CD4-positive, alpha-beta T cell (primary cell): ENCODE measurements at regions not wholly inside any gene's neighbourhood (a gene's known extent, or its start where the extent isn't known, plus 50 kb on each side); places are given as distances from the start of the nearest gene placed in this dataset.

Source experiments
- ATAC-seq: fragments of 200-7000 bp; cut with Tn5 transposase; one replicate; pipeline ENCODE4 v1.10.0; 2022; ENCODE audit warnings: mild to moderate bottlenecking; ENCODE audit not compliant: poor library complexity
- CTCF ChIA-PET: fragments of 350-600 bp; sonication (Branson Sonifier 250); formaldehyde crosslinking; loops from one replicate; lab custom pipeline; 2021; ENCODE audit warnings: antibody characterized with exemption, inconsistent platforms; lab: Charles Lee
- POLR2A ChIA-PET: fragments of 350-600 bp; sonication (Branson Sonifier 250); formaldehyde crosslinking; loops from one replicate; lab custom pipeline; 2021; ENCODE audit warnings: antibody characterized with exemption, inconsistent platforms; lab: Charles Lee
- DNase-seq, 14 experiments: peaks; one replicate each; pipeline ENCODE4 v3.0.0-alpha.2; 2013 to 2020; ENCODE audit warnings: mixed read lengths in 2 of 14
- H3K27ac ChIP-seq, 2 donors: one replicate each; pipeline versions ENCODE4 v1.5.1 to v1.7.0; 2013; ENCODE audit warnings: low read length in 2 of 2, low read depth in 1 of 2, mild to moderate bottlenecking in 1 of 2
- H3K27me3 ChIP-seq, 2 experiments: 1 replicate in 1 of 2; 2 replicates in 1 of 2; pipeline versions ENCODE4 v1.6.1 to v1.7.0; 2013; ENCODE audit warnings: low read length in 2 of 2, control low read depth in 1 of 2, mild to moderate bottlenecking in 1 of 2, moderate library complexity in 1 of 2; ENCODE audit not compliant: insufficient read depth in 2 of 2, control insufficient read depth in 1 of 2
- H3K36me3 ChIP-seq: one replicate; pipeline ENCODE4 v1.6.1; 2013; ENCODE audit warnings: low read length, control low read depth; ENCODE audit not compliant: insufficient read depth
- H3K4me1 ChIP-seq: one replicate; pipeline ENCODE4 v1.6.1; 2013; ENCODE audit warnings: low read length, control low read depth; ENCODE audit not compliant: insufficient read depth
- H3K4me3 ChIP-seq: one replicate; pipeline ENCODE4 v1.5.1; 2013; ENCODE audit warnings: mild to moderate bottlenecking, low read length, moderate library complexity
- H3K9me3 ChIP-seq, 2 experiments: 1 replicate in 1 of 2; 2 replicates in 1 of 2; pipeline versions ENCODE4 v1.6.1 to v1.7.0; 2013; ENCODE audit warnings: low read length in 2 of 2, mild to moderate bottlenecking in 2 of 2, control low read depth in 1 of 2, moderate library complexity in 1 of 2; ENCODE audit not compliant: control insufficient read depth in 1 of 2, insufficient read depth in 1 of 2
- H3K27ac Mint-ChIP-seq: one replicate; pipeline ENCODE4 v1.8.0; 2020; ENCODE audit warnings: mixed read lengths
- H3K27me3 Mint-ChIP-seq: one replicate; pipeline ENCODE4 v1.8.0; 2021; ENCODE audit warnings: mixed read lengths
- H3K36me3 Mint-ChIP-seq: one replicate; pipeline ENCODE4 v1.8.0; 2021; ENCODE audit warnings: low read depth, mixed read lengths
- H3K4me1 Mint-ChIP-seq: one replicate; pipeline ENCODE4 v1.8.0; 2021; ENCODE audit warnings: low read depth, mixed read lengths
- H3K4me3 Mint-ChIP-seq: one replicate; pipeline ENCODE4 v1.8.0; 2020; ENCODE audit warnings: mild to moderate bottlenecking, mixed read lengths
- H3K9me3 Mint-ChIP-seq: one replicate; pipeline ENCODE4 v1.8.0; 2020; ENCODE audit warnings: mixed read lengths
- intact Hi-C, 2 experiments: fragments of 100-400 bp; cut with DNase I in 1 of 2; cut with micrococcal nuclease in 1 of 2; formaldehyde crosslinking; loops; one replicate each; pipeline versions ENCODE4 v1.15.1 to v1.9.0; 2023 to 2025; cut with DNase I, micrococcal nuclease
- TF ChIP-seq, protein P1 (sequence below): fragments of 200-600 bp; IDR thresholded peaks from one replicate; pipeline ENCODE4 v1.8.0; 2022; ENCODE audit warnings: antibody characterized with exemption, mild to moderate bottlenecking

DNA sequence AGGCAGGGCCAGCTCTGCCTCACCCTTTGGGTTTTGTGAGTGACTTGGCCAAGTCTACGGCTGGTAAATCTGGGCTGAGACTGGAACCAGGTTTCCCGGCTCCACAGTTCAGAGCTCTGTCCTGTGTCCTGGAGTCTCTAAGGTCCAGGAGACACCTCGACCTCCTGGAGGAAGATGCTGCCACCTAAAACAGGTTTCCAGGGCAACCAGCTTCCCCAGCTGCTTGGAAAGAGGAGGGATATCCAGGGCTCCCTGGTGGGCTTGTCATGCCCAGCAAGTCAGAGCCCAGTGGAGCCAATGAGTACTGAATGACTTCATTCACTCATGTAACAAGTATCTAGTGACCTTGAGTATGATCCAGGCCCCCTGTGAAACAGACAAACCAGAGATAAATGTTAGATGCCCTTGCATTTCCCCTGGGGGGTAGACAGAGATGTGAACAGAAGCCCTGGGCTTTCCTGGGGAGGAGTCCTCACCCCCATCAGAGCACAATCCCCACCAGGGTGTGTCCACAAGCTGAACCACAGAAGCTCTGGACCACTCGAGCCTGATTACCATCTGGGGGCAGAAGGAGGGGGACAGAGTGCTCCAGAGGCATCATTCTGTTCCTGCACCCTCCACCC is 181.2 kb upstream of the RAB4A start:
- intact Hi-C loops, result no loop called here
- TF ChIP-seq, protein P1, sequence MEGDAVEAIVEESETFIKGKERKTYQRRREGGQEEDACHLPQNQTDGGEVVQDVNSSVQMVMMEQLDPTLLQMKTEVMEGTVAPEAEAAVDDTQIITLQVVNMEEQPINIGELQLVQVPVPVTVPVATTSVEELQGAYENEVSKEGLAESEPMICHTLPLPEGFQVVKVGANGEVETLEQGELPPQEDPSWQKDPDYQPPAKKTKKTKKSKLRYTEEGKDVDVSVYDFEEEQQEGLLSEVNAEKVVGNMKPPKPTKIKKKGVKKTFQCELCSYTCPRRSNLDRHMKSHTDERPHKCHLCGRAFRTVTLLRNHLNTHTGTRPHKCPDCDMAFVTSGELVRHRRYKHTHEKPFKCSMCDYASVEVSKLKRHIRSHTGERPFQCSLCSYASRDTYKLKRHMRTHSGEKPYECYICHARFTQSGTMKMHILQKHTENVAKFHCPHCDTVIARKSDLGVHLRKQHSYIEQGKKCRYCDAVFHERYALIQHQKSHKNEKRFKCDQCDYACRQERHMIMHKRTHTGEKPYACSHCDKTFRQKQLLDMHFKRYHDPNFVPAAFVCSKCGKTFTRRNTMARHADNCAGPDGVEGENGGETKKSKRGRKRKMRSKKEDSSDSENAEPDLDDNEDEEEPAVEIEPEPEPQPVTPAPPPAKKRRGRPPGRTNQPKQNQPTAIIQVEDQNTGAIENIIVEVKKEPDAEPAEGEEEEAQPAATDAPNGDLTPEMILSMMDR, result no peak
- H3K27ac ChIP-seq, result no peak overlapping the region
- H3K9me3 ChIP-seq, result no peaks in the 10 kb centered on the region
- no peaks in the 10 kb centered on the region for H3K27me3 ChIP-seq
- ATAC-seq, result no peak
- CTCF ChIA-PET, result no interaction called here
- H3K4me3 Mint-ChIP-seq, result no peak overlapping the region
- no peaks in the 10 kb centered on the region for H3K36me3 Mint-ChIP-seq
- POLR2A ChIA-PET, result no interaction called here
- peaks cover 18% of the 10 kb centered on the region for H3K4me1 Mint-ChIP-seq
- H3K27me3 Mint-ChIP-seq, result no peaks in the 10 kb centered on the region
- no peaks in the 10 kb centered on the region for H3K36me3 ChIP-seq
- no peak overlapping the region for H3K27ac Mint-ChIP-seq
- H3K9me3 Mint-ChIP-seq, result no peaks in the 10 kb centered on the region
- no peak overlapping the region for H3K4me3 ChIP-seq
- DNase-seq, result no peak
- peaks cover 10% of the 10 kb centered on the region for H3K4me1 ChIP-seq

- Mint-ChIP-seq H3K4me1 (peaks cover 18% of the 10 kb centered on the region), H3K4me3 (no peak overlapping the region), H3K9me3 (no peaks in the 10 kb centered on the region), H3K27ac (no peak overlapping the region), H3K27me3 (no peaks in the 10 kb centered on the region), H3K36me3 (no peaks in the 10 kb centered on the region)
- peaks cover 10% of the 10 kb centered on the region for H3K4me1 ChIP-seq
- H3K27me3 ChIP-seq, result no peaks in the 10 kb centered on the region
- no peak for DNase-seq
- TF ChIP-seq, protein P1, result no peak
- ChIA-PET POLR2A (interaction anchor here (1.9 kb wide), 1 partner anchor 38 kb away, joined by 8 read pairs; no protein-coding TSS in a partner anchor), CTCF (interaction anchor here (1.4 kb wide), 1 partner anchor 17 kb away, joined by 3 read pairs; no protein-coding TSS in a partner anchor)
- intact Hi-C loops, result no loop called here
- H3K36me3 ChIP-seq, result no peaks in the 10 kb centered on the region
- H3K27ac ChIP-seq, result no peak overlapping the region
- peaks cover 0 to 5% of the 10 kb centered on the region in 2 experiments for H3K9me3 ChIP-seq
- no peak for ATAC-seq
- no peak overlapping the region for H3K4me3 ChIP-seq
These were observed 179.2 kb upstream of the RAB4A start for GRCh38 chr1:229091721-229092136.

DNA sequence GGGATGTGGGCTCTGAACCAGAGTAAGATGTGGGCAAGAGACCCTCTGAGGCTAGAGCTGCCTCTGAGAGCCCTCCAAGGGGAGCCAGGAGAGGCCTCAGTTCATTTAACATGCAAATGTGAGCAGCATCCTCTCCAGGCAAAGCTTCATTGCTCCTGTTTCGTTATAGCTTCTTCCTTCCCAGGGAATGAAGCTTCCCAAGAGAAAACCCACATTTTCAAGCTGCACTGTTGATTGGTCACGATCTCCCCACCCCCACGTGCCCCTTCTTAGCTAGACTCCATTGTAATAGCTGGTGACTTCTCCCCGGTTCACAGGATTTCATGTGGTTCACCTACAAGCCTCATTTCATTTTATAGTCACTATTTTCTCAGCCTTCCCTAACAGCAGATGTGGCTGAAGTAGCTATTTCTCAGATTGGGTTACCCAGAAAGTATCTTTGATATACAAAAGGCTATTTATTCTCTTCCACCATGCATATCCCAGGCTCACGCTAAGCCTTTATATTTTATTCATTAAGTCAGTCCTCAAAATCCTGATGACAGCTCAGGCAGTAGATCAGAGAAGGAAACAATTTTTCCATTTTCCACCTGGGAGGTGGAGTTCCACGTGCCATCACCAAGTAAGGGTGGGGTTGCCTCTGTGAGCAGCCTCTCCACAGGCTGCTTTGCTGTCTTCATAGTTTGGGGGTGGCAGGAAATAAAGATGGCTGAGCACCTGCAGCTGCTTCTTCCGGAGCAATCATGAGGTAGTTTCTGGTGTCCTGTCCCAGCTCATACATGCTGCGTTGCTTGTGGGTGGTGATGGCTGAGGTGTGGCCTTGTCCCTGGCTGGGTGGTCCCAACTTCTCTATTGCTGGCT is 178.3 kb upstream of the RAB4A start:
- ChIA-PET POLR2A (interaction anchor here (1.9 kb wide), 1 partner anchor 37 kb away, joined by 8 read pairs; no protein-coding TSS in a partner anchor), CTCF (interaction anchor here (1.4 kb wide), 1 partner anchor 16 kb away, joined by 3 read pairs; no protein-coding TSS in a partner anchor)
- no peak overlapping the region for H3K27ac ChIP-seq
- Mint-ChIP-seq H3K27ac (no peak overlapping the region), H3K4me3 (no peak overlapping the region), H3K9me3 (no peaks in the 10 kb centered on the region), H3K36me3 (no peaks in the 10 kb centered on the region), H3K27me3 (no peaks in the 10 kb centered on the region), H3K4me1 (peaks cover 20% of the 10 kb centered on the region)
- intact Hi-C loops, result no loop called here
- peaks cover 0 to 5% of the 10 kb centered on the region in 2 experiments for H3K9me3 ChIP-seq
- no peaks in the 10 kb centered on the region for H3K27me3 ChIP-seq
- no peaks in the 10 kb centered on the region for H3K36me3 ChIP-seq
- ATAC-seq (no peak), DNase-seq (no peak)
- no peak overlapping the region for H3K4me3 ChIP-seq
- TF ChIP-seq, protein P1, result no peak
- peaks cover 10% of the 10 kb centered on the region for H3K4me1 ChIP-seq
